Cerebellar cortex (tissue), 1 donor: ENCODE measurements at regions not wholly inside any gene's neighbourhood (a gene's known extent, or its start where the extent isn't known, plus 50 kb on each side); places are given as distances from the start of the nearest gene placed in this dataset.

Experiments
- DNase-seq: peaks from one replicate; pipeline ENCODE4 v3.0.0-alpha.2; 2015; ENCODE audit warnings: low spot score

DNA sequence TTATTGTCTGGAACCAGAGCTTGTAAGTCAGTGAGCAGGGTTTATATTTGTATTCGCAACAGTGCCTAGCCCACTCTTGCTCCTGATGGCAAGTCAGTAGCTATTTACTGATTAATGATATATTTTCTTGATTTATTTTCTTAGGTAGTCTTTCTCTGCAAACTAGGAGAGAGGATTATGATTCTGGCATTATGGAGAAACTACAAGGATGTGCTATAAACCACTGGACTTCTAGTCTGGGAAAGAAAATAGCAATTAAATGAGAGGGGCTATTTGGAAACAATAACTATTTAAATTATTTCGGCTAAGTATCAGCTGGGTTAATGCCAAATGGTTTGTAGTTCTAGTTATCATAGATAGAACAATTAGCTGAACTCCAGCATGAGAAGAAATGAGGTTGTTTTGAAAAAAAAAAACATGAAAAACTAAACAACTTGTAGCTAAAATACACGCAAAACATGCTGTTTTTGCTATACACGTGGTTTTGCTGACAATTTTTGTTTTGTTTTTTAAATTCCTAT lies 304.9 kb upstream of the TCF21 start:
- no peak for DNase-seq

DNA sequence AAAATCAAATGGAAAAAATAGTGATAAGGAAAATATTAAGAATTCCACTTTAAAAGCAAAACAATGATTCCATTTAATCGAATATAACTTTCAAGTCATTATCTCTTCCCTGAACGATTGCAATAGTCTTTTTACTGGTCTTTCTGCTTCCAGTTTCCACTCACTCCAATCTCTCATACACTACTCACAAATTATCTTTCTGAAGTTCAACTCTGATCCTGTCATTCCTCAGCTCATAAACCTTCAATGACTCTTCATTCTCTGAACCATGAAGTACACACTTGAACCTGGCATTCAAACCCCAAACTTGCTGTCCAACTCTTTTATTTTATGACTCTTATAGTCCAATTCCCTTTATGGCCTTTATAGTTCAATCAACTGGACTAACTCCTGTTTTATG lies 304.1 kb upstream of the TCF21 start:
- DNase-seq: no peak

DNA sequence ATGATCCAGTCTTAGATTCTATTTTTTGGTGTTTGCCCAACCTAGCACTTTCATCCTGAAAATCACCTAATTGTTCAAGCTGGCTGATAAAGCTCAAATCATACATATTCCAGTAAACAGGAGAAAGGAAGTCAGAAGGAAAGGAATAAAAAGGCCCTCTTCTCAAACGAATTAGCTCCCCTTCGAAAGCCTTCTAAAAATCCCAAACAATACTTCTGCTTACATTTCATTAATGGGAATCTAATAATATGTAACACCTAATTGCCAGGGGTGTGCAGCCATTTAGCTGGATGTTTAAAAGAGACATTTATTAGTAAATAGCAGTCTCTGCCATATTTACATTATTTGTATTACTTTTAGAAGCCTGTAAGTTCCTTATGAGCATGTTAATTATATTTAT lies 302.9 kb upstream of the TCF21 start:
- no peak for DNase-seq

DNA sequence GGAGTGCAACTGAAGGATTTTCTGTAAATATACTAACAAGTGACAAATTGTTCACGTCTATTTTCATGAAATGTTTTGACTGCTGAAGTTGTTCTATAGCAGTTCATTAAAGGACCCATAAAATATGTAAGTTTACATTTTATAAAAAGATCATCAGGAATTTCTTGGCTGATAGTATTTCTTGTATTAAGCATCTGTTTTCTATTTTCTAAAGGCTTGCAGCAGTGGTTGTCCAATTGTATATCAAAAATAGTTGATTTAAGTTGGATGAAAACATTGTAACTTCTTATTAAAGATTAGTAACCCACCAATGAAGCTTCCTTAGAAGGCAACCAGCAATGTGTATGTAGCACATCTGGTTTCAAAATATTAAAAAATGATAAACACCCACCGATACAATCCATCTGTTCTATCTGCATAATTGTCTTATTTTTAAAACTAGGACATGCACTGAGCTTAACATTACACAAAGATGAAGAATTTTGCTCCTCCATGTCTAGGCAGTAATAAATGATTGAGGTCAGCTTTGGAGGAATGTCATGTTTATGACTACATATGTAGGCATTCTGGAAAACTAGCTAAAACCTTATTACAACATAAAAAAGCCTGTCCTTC lies 301.3 kb upstream of the TCF21 start:
- DNase-seq: no peak

DNA sequence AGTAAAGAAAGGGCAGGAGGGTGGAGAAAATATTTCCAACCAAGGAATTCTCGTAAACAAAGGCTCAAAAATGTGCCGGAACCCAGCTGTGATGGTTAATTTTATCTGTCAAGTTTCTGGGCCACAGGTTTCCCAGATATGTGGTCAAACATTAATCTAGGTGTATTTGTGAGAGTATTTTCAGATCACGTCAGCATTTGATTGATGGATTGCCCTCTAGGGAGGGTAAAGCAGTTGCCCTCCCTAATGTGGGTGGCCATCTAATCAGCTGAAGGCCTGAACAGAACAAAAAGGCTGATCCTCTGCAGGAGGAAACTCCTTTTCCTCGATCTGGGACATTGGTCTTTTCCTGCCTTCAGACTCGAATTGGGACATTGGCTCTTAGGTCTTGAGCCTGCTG lies 298.7 kb upstream of the TCF21 start:
- no peak for DNase-seq

DNA sequence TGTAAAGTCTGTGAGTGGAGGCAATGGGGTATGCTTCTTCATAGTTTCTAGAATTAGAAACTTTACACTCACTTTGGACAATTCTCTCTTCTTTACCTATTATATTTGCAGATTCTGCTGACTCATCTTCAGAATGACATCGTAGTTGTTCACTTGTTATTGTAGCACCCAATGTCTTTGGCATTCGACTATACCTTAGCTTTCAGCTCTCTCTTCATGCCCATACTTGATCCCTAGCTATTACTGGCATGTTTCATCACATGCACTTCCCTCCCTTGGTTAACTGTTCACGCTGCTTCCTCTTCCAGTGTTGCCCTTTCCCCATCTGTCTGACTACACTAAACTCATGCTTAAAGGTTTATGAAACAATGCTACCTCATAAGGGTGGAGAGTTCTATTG lies 298.1 kb upstream of the TCF21 start:
- no peak for DNase-seq

DNA sequence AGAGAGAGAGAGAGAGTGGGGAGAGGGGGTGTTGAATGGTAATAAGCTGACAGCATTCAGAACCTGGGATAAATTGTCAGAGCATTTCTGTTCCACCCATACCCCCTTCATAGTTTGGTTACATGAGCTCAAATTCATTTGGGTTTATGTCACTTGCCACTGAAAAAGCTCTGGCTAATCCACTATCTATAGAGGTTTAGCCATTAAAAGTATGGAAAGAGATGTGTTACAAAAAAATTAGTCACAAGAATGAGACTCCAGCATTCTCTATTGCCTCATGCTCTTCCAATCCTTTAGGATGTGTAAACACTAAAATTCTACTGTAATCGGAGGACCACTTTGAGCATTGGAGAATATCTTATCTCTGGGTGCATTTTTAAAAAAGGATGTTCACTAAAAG lies 297.6 kb upstream of the TCF21 start:
- no peak for DNase-seq

DNA sequence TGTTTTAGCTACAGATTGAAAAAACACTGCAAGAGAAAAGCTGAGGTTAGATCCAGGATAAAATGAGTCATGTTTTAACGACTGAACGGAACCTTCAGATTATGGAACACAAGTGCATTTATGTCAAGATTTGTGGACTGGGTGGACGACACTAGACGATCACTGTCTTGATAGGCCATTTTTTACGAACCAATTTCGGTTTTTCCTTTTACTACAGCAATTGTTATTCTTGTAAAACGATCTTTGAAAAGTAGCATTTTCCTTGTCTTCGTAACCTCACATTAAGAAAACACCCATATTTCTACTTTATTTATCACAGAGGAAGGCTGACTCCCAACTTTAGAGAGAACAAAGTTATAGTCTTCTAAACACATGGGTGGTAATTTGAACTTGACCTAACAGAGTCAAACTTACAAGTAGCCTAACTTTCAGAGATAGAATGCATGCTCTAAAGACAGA lies 294.2 kb upstream of the TCF21 start:
- no peak for DNase-seq

DNA sequence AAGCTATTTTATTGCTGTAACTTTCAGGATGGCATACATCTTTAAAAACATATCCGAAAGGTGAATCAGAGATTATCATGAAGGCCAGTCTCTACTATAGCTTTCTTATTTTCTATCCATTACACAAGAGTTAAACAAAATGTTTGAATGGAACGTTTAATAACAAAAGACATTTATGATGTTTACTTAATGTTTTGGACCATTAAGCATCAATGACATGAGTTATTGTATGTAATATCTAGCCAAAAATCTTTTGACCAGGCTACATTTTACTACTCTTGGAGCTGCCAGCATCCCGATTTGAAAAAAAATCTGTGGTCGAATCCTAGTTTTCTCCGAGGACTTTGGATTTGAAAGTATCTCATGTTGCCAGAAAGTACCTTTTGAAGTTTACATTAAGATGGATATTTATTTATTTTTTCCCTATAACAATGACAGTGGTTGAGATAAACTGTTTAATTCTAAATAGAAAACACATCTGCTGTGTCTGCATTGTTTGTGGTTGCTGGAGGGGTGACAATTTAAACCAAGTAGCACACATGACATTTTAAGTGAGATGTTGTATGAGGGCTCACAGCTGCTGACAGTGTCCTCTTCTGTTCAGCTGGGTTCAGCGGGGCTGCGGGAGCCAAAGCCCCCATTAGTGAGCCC lies 293.7 kb upstream of the TCF21 start:
- DNase-seq: no peak

DNA sequence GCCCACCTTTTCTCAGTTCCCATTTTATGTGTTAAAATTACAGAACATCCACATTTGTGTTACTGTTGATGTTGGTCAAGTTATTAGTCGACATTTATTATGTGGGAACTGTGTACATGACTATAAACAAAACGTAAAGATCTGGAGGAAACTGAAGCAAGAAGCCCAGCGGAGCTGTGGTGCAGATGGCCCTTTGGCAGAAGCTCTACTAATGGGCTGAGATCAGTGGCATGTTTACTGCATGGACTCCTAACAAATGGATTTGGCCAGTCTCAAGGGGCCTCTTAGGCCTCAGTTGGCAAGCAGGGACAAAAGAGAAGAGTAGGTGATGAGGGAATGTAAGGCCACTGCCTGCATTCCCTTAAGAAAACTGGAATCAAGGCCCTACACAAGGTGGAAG lies 282.1 kb upstream of the TCF21 start:
- DNase-seq: no peak

DNA sequence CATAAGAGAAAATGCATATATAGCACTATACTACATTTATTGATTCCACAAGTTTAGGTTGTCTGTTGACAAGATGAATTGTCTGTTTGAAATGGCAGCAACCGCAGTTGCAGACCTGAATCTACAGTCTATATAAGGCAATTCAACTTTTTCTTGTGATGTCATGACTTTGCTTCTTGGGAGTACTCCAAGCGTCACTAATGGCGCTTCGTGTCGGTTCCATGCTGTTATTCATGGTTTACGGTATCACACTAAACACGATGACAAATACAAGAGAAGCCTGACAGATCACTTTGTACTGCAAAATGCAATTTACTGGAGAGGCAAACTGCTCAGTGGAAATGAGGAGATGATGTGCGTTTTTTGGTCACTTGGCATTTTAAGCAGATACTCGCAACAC lies 280.3 kb upstream of the TCF21 start:
- DNase-seq: no peak

DNA sequence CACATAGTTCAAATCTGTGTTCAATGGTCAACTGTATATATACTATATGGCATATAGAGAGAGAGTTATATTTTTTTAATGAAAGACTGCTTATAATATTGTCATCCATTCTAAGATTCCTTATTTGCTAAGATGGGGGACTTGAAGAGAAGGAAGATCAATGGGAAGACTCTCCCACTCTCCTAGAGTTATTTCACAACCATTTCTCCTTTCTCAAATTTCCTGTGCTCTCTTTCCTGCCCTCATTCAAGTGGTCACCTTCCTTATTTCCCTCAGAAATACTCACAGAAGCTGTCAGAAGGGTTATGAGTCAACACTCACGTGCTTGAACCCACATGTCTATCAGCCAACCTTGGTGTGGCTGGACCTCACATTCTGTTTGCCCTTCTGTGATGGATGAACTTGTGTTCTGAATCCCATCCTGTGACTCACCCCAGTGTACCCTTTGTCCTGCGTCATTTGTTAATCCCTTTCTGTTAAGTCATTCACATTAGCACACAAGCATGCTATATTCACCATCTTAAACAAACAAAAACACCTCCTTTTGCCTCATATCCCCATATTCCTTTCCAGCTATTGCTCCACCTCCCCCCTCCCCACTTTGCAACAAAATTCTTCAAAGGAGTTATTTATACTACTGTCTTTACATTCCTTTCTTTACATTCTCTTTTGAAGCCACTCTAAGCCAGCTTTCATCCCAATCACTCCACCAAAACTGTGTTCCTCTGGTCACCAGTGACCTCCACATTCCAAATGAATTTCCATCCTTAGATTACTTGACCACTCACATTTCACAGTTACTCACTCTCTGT lies 279.3 kb upstream of the TCF21 start:
- no peak for DNase-seq

DNA sequence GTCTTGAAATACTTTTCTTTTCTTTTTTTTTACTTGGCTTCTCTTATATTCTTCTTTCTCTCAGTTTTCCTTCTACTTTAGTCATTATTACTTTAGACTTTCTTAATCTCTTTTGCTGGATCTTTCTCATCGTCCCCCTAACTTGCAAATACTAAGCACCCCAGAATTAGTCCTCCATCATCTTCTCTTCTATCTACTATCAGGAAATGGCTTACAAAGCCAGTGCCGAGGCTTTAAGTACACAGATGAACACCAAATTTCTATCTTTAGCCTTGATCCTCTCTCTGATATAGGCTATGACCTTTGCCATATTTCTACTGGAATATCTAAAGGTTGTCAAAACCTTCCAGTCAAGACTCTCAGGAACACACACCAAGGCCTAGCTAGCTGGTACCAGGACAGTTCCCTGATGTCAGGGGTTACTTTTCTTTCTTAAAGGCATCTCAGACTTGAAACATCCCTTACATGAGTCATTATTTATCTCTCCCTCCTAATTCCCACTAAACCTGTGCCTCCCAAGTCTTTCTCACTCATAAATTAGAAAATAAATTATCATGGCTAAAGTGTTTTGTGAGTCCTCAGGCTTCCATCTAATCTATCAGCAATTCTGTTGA lies 278.6 kb upstream of the TCF21 start:
- DNase-seq: no peak

DNA sequence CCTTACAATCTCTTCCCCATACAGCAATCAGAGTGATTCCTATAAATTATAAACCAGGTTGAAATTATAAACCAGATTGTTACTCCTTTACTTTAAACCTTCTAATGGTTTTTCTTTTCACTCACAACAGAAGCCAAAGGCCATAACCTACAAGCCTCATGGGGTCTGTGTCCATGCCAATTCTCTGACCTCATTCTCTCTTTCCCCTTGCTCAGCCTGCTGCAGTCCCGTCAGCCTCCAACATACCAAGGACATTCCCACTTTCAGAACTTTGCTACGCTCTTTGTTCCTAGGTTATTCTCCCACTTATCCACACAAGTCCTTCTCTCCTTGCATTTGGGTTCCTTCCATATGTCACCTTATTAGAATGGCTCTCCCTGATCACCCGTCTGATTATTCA lies 277.9 kb upstream of the TCF21 start:
- no peak for DNase-seq

DNA sequence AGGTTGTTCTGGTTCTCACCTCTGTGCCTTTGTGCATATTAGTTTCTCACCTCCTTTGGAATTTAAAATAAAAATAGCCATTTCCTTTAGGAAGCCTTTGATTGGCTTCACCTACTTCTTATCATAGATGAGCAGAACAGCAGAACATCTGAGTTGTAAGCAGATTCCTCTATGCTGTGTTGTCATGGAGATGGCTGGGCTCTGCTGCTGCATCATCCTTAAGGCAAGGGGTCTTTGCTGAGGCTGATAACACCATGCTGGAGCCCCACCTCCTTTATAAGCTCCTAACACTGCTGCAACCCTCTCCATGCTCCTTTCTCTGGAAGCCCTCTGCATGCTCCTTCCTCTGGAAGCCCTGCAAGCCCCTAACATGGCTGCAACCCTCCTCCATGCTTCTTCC lies 276.5 kb upstream of the TCF21 start:
- DNase-seq: no peak

DNA sequence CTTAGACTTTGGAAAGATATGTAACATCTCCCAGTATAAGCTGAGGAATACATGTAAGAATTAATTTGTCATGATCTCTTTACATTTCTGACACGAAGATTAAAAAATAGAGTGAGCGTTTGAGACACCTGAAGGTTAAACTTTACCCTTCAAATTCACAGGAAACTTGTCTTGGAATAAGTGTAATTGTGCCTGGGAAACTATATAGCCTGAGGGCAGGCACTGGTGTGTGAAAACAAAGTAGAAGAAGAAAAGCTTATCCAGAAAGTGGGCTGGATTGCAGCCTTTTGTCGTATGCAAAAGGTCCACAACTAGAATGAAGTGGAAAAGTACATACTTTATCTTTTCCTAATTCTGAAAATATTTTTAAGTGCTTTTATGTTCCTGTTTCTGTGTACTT lies 275.7 kb upstream of the TCF21 start:
- no peak for DNase-seq

DNA sequence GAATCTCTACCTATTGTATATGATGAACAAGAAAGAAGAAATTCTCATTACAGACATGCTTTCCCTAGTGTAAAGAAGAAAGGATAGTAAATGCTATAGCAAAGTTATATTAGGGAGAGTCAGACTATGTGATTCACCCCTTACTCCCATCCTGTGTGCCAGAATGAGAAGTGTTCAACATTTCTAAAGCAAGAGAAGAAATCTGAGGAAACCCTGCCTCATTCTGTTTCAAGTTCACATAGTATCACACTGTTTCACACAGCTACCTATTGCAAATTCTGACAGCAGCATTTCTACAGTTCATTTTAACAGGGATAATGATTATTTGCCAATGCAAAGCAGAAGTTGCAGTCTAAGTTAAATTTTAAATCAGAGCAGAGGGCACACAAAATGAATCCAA lies 267.2 kb upstream of the TCF21 start:
- DNase-seq: no peak

DNA sequence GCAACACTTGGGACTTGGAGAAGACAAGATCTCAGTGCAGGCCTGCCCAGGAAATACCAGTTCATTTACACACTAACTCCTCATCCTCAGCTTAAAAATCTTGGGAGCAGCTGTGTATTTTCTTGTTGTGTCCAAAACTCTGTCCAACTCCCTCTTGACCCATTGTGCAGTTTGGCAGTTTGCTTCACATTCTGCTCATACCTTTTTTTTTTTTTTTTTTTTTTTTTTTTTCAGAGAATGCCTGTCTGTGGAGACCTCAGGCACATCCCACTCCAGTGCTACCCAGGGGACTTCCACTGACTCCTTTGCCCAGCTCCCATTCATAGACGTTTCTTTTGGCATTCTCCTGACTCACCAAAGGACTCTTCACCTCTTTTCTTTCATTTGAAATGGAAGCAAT lies 265.8 kb upstream of the TCF21 start:
- DNase-seq: no peak

DNA sequence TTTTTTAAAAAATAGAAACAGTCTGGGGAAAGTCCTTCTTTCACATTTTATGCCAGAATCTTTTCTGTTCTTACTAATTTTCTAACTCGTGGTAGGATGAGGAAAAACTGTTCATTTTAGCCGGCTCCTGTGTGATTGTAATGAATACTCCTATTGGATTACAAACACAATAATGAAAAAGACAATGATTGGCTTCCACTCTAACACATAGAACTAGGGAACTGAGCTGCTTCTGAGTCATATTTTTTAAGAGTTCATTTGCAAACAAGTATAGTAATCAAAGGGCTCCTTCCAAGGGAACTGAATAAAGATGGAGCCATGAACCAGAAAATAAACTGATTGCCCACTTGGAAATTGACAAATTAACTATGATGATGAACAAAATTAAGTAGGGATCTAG lies 265.3 kb upstream of the TCF21 start:
- no peak for DNase-seq

DNA sequence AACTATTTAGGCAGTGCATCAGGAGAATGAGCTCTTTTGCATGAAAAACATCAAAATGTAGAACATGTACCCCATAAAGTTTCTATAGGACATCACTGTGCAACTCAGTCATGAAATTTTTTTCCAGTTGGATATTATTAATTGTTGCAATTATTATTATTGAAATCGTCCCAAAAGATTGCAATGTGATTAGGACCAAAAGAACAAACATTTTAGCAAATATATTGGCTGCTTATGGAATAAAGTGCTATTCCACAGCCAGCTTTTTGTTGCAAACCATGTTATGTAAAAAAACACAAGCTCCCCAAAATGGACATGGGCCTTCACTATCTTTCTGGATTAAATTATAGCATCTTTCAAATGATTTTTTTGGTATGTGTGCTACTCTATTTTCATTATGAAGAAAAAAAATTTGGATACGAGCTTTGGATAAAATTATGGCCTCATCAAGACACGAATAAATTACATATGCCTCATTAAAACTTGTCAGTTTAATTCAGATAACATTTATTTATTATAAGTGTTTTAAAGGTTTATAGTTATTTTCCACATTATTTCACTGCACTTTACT lies 262.7 kb upstream of the TCF21 start:
- no peak for DNase-seq

DNA sequence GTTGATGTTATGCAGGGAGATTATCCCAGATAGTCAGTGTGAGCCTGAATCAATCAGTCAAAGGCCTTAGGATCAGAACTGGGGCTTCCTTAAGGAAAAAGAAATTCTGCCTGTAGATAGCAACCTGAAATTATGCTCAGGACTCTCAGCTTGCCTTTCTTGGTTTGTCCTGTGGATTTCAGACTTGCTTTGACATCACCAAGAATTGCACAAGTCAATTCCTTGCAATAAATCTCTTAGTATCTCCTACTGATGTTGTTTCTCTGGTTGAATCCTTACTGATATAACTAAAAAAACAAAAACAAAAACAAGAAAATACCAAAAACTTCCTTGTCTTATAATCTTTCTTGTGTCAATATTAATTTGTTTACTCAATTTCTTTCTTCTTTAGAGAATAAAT lies 258.9 kb upstream of the TCF21 start:
- no peak for DNase-seq

DNA sequence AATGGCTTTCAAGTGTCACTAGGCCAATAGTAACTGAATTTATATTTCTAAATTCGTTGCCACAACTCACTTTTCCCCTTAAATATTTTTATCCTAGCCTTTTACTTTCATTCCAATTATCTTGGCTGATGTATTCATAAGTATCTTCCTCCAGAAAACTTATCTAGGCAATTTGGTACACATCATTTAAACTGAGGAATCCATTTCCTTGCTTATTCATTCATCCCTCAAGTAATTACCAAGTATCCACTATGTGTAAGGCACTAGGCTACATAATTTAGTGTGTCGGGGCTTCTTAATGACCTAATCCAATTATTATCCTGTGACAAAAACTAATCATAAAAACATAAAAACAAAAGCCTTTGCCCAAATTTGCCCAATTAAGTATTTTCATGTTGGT lies 258.3 kb upstream of the TCF21 start:
- no peak for DNase-seq
